HG03558 (cell line): ENCODE measurements at regions not wholly inside any gene's neighbourhood (a gene's known extent, or its start where the extent isn't known, plus 50 kb on each side); places are given as distances from the start of the nearest gene placed in this dataset.

ENCODE experiments used
- ATAC-seq: cut with Tn5 transposase; IDR thresholded peaks from one replicate; pipeline ENCODE4 v1.9.1; 2021; ENCODE audit warnings: moderate number of reproducible peaks; ENCODE audit not compliant: unreplicated experiment; ENCODE audit errors: extremely low read depth

DNA sequence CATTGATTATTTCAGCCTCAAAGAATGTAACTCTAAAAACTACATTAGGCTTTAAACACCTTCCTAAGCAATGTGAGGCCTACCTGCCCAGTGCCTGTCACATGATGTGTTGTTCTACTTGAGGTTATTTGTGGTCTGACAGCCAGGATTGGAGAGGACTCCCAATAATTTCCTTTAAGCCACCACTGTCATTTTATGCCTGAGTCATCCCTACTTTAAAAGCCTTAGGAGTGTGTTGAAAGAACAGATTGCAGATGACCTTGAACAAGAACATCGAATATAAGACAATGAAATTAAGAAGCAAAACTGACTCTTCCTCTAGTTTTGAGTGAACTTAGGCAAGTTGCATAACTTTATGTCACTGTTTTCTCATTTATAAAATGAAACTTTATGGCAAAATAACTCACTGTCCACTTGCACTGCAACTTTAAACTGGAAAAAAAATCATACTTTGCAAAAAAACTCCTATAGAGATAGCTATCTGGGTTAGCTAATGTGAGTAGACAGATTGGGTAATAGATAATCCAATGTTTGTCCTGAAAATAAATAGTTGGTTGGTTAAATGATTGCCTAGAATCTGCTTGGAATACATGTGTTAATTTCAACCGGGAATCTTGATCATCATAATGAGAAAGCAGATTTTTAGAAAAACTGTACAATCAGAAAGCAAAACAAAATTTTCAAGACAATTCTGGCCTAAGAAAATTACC, 361.2 kb downstream of the SUCLA2 start:
- ATAC-seq, result no peak

DNA sequence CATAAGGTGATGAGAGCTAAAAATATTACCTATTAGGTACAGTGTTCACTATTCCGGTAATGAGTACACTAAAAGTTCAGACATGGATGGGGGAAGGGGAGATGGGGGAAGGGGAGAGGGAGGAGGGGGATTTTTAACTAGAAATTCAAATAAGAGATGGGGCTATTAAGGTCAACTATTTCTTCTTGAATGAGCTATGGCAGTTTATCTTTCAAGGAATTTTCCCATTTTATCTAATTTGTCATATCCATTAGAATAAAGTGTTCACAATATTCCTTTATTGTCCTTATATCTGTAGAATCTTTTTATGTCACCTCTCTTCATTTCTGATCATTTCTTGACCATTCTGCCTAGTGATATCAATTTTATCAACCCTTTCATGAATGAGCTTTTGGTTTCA, 362.4 kb downstream of the SUCLA2 start:
- no peak for ATAC-seq

DNA sequence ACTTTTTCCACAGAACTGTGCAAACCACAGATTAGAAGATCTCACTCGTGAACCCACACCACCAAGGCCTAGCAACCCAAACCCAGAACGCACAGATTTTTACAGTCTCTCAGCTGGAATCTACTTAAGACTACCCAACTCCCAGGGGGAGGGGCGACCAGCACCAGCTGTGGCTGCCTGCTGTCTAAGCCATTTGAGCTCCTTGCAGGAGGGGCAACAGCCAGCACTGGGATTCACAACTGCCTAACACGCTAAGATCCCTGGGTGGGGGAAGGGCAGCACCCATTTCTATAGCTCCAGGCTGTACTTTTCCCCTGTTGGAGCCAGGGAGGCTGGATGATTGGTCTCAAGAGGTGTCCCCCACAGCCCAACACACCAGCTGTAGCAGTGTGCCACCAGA, 368.8 kb downstream of the SUCLA2 start:
- no peak for ATAC-seq

DNA sequence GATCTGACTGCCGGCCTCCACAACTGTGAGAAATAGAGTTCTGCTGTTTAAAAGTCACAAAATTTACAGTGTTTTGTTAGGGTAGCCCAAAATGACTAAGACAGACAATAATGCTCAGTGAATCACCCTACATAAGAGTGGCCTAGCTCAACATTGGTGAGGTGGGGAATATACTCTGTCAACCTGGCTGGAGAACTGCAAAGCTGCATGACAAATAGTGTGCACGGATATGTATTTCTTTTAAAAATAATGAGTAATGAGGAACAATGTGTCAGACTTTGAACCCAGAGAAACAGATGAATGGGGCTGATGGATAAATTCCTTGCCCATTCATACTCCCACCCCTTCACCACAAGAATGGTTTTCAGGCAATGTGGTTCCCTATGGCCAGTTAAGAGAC, 372.4 kb downstream of the SUCLA2 start:
- ATAC-seq, result no peak

DNA sequence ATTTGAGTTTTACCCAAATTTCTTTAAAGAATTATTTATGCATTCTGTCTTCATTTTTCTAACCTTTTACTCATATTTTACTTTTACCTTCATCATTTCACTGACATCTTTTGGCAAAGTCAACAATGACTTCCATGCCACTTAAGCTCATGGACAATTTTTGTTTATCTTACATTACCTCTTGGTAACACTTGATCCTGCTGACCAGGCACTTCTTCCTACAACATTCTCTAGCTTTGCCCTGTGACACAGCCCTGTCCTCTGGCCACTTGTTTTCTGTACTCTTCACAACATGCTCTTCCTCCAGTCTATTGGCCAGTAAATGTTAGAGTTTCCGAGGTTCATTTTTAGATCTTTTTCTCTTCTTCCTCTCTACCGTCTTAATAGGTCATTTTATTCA, 377.2 kb downstream of the SUCLA2 start:
- no peak for ATAC-seq

DNA sequence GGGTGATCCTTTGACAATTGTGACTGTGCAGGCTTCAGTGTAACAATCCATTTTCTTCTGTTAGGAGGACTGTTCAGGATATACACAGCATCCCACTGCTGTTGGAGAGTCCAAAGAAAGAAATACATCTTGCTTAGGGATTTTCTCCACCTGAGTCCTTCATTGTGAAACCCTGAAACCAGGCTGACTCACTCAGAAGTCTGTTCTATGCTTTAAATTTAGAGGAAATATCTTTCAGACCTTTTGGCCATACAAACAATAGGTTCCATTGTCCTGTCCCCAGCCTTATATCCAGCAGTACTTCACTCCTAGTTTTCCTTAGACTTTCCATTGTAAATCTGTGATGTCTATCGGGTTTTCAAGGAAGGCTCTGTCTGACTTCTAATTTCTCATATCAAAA, 379.1 kb downstream of the SUCLA2 start:
- ATAC-seq, result no peak

DNA sequence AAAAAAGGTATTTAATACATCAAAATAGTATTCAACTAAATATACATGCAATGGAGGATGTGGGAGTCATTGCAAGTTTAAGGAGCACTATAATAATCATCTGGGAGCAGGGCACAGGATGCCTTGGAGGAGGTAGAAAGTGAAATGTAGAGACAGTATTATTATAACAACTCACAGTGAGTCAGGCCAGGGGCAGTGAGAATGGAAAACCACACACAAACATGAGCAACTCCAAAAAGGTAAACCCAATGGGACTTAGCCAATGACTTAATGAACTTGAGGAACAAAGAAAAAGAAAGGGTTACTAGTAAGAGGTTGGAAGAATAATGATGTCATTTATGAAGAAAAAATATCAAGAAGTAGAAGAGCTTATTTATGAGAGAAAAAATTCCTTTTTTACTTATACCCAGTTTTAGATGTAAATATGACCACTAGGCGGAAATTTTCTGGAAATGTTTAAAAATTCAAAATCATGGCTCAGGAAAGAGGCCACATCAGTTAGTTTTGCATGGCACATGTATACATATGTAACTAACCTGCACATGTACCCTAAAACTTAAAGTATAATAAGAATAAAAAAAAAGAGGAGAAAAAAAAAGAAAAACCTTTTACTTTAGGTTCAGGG, 389.3 kb downstream of the SUCLA2 start:
- no peak for ATAC-seq

DNA sequence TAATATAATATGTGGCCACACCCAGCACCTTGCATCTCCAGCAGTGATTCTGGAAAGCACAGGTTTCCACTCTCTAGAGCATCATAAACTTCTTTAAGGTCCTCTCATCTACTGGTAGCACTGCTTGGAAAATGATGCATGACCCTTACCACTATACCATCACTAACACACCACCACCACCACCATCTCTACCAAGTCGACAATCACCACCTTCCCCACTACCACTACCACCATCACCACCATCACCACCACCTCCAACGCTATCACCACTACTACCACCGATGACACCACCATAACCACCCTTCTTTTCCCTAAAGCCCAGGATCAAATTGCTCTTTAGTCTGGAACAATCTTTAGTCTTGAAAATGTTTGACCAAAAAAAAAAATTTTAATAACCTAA, 390.4 kb downstream of the SUCLA2 start:
- no peak for ATAC-seq

DNA sequence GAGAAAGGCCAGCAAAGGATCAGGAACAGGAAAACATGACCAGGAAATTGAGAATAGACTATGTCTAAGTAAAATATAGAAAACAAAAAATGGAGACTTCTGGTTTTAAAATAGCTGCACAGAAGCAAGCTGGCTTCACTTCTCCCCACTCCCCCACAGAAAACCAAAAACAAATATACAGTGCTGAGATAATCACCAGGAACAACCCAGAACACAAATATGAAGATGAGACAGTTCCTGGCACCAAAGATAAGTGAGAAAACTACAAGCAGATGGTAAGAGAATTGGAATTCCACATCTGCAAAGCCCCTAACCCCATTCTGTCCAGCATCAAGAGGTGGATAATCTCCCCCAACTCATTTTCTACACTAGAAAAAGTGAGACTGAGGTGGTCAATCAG, 397.7 kb downstream of the SUCLA2 start:
- no peak for ATAC-seq

DNA sequence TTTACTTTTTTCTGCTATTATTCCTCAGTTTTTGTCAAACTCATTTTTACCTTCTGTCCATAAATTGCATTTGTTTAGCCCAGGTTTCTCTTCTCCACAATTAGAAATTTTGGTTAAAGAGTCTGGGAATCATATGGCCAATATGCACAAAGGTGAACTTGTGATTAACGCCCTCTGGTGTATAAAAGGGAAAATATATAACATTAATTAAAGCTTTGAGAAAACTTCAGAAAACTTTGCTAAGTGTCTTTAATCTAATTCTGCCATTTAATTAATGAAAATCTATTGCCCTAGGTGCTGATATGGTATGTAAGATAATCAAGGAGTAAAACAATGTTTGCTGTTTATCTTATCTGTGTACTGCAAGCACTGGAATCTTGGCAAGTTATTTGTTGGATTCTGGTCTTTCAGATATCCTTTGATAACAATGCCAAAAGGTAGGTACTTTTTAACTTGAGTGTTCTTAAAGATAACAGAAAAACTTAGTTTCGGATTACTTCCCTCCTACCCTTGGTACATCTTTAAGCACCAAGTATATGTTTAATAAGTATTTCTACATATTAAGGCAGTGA, 402.6 kb downstream of the SUCLA2 start:
- ATAC-seq, result no peak

DNA sequence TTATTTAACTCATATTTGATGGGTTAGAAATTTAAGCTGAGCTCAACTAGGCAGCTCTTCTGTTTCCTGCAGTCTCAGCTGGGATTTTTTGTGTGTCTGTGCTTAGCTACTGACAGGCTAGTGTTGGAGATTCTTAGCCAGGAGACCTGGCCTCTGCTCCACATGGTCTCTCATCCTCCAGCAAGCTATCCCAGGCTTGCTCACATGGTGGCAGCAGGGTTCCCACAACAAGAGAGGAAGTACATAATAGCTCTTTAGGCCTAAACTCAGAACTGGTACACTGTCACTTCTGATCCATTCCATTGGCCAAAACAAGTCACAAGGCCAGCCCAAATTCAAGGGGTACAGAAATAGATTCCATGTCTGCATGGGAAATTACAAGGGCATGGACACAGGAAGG, 406.2 kb downstream of the SUCLA2 start:
- no peak for ATAC-seq

DNA sequence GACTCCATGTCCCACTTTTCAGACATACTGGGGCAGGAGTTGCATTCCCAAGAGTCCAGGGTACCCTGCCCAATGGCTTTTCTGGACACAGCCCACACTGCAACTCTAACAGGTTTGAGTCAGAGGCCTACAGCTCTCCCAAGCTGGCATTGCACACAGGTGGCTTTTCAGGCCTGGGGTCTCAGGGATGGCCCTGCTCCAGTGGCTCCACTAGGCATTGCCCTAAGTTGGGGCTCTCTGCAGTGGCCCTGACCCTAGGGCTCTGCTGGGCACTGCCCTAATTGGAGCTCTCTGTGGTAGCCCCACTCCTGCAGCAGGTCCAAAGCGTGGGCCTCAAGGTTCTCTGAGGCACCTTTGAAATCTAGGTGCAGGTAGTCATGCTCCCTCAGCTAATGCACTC, 408.8 kb downstream of the SUCLA2 start:
- no peak for ATAC-seq

DNA sequence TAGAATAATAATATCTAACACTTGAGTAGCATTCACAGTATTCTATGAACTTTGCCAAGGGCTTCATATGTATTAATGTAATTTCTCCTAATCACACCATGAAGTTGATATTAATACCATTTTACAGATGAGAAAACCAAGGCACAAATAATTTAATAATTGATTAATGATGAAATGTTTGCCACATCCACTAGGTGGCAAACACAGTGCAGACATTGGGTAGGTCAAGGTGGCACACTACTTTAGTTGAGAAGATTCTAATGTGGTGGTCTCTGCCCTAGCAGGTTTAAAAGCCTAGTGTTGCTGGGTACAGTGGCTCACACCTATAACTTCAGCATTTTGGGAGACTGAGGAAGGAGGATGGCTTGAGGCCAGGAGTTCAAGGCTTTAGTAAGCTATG, 412.4 kb downstream of the SUCLA2 start:
- ATAC-seq, result no peak

DNA sequence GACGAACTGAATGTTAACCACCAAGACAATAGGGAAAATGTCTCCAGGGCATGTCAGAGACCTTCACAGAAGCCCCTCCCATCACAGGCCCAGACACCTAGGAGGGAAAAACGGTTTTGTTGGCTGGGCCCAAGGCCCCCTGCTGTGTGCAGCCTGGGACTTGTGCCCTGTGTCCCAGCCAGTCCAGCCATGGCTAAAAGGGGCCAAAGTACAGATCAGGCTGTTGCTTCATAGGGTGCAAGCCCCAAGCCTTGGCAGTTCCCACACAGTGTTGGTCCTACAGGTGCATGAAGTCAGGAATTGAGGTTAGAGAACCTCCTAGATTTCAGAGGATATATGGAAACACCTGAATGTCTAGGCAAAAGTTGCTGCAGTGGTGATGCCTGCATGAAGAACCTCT, 428.7 kb downstream of the SUCLA2 start:
- no peak for ATAC-seq

DNA sequence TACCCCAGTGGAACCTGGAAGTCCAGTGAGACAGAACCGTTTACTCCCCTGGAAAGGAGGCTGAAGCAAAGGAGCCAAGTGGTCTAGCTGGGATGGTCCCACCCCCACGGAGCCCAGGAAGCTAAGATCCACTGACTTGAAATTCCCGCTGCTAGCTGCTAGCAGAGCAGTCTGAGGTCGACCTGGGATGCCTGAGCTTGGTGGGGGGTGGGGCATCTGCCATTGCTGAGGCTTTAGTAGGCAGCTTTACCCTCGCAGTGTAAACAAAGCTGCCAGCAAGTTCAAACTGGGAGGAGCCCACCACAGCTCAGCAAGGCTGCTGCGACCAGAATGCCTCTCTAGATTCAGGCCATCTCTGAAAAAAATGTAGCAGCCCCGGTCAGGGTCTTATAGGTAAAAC, 437.0 kb downstream of the SUCLA2 start:
- no peak for ATAC-seq

DNA sequence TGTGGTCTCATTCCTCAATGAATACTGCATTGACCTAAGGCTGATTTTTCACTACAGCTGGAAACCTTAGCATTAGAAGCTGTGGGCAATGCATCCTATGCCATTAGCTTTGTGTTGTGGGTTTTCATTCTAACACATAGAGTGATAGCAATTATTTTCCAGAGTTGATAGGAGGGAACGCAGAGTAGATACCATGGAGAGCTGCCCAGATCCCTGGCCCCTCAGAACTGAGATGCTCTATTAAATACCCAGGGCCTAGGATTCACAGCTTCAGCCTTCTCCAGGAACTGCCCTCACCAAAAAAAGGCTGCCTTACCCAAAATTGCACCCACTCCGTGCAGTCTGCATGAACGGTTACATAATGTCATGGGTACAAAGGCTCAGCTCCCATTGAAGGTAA, 444.4 kb downstream of the SUCLA2 start:
- ATAC-seq, result no peak

DNA sequence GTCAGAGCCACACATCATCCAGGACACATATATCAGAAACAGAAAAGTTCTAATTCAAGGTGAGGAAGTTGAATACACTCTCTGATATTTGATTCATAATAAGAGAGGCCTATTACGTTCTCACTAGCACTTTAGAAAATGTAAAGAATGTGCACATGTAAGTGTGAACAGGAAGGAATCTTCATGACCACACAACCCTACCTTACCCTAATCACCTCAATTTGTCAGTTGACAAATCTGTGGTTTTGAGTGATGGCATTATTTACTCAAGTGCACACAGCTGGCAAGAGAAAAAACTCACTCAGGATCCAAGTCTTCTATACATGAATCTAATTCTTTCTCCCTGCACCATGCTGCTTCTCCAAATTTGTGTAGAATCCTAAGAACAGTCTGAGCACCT, 445.8 kb downstream of the SUCLA2 start:
- ATAC-seq, result no peak

DNA sequence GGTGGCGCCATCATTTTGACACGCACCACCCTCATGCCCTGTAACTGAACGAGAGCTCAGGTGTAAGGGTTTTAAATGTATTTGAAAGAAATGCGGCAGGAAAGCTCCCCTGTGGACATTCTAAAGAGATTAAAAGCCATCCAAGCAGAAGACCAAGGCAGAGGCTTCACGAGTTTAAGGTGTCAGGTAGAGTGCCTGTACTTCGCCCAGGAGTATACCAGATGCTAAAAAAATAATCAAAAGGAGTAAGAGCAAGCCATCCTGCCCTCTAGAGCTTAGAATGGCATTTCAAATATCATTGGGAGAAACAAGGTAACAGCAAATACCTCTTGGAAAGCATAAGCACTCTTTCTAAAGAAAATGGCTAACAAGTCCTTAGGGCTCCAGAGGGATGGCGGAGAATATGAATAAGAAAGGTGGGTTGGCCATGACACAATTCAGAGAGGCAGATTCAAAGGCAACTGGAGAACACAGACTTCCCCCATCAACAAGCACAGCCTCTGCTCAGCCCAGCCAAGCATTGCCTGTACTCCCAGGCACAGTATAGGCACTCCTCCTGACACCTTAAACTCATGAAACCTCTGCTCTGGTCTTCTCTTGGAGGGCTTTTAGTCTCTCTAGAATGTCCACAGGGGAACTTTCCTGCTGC, 447.6 kb downstream of the SUCLA2 start:
- no peak for ATAC-seq

DNA sequence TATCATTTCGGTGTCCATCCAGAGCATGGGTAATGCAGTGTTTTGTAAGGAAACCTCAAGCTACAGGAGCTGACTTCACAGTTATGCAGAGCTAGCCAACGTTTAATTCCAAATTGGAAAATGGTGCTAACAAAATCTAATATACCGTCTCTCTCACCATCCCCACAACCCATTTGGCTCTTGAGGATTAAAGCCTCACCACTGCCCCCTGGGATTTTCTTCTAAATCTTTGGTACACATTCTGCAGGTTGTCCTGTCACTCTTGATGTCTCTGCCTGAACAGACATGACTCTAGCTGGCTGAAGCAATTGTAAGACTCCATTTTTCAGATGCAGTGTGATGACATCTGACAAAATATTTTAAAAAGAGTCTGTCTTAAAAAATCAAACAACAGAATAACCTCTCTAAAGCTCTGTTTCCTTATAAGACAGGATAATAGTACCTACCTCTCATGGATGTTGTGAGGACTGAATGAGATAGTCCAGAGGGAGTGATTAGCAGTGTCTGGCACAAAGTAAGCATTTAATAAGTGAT, 451.8 kb downstream of the SUCLA2 start:
- no peak for ATAC-seq

DNA sequence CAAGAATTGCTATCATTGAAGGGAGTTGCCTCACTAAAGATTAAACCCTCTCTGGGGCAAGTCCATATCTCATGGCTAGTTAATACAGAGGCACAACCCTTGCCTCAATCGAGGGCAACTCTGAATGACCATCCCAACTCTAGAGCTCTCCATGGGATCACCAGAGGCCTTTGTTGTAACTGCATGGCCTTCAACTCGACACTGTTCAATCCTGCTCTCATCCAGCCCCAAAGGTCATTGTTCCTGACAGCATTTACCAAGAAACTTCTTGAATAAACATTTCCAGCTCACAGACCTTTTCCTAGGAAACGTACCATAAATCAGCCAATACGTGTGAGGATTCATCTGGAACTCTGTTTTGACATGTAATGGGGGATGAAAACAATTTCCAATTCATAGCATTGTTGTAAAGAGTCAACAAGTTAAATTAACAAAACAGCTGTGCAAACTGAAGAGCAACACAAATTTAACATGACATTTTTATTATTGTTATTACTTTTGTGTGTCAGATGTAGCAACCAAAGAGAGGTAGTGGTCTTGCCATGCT, 452.7 kb downstream of the SUCLA2 start:
- no peak for ATAC-seq
